Esophagus mucosa (tissue), 1 donor: ENCODE measurements at regions not wholly inside any gene's neighbourhood (a gene's known extent, or its start where the extent isn't known, plus 50 kb on each side); places are given as distances from the start of the nearest gene placed in this dataset.
"Not testable (repeated sequence)": the region's sequence is repeated elsewhere in the genome, so short reads cannot be mapped to it uniquely, and the experiment has no call there.

ENCODE experiments used
- ATAC-seq: fragments of 200-7000 bp; cut with Tn5 transposase; one replicate; pipeline ENCODE4 v1.9.1; 2020
- donor health status: DM: yes; HTN: yes; CAD: no.

- ATAC-seq = no peak
Measured at GRCh38 chr4:158051401-158052235, 121.2 kb downstream of the GASK1B start.

GRCh38 chr4:158050942-158051341, 121.9 kb downstream of the GASK1B start:
- no peak for ATAC-seq

- ATAC-seq = no peak
Measured at GRCh38 chr4:158046345-158046744, 126.5 kb downstream of the GASK1B start.

- no peak for ATAC-seq
Measured at GRCh38 chr4:158043971-158044618, 128.7 kb downstream of the GASK1B start.

GRCh38 chr4:158042591-158043030, 130.2 kb downstream of the GASK1B start:
- ATAC-seq = no peak

- no peak for ATAC-seq
Measured at GRCh38 chr4:158038718-158039117, 134.1 kb downstream of the GASK1B start.

GRCh38 chr4:158036998-158037397, 135.8 kb downstream of the GASK1B start:
- no peak for ATAC-seq

GRCh38 chr4:158035662-158036195, 137.1 kb downstream of the GASK1B start:
- ATAC-seq = no peak

- ATAC-seq = no peak
Measured at GRCh38 chr4:158033416-158034120, 139.3 kb downstream of the GASK1B start.

GRCh38 chr4:158032733-158033415, 140.0 kb downstream of the GASK1B start:
- ATAC-seq = no peak

- ATAC-seq = not testable (repeated sequence)
Measured at GRCh38 chr4:158028381-158028780, 144.4 kb downstream of the GASK1B start.

- ATAC-seq = no peak
Measured at GRCh38 chr4:158025131-158025530, 147.7 kb downstream of the GASK1B start.

GRCh38 chr4:158020734-158021346, 152.0 kb downstream of the GASK1B start:
- ATAC-seq = no peak

- no peak for ATAC-seq
Measured at GRCh38 chr4:158020176-158020575, 152.6 kb downstream of the GASK1B start.

GRCh38 chr4:158018831-158019230, 154.0 kb downstream of the GASK1B start:
- ATAC-seq = no peak

- ATAC-seq = no peak
Measured at GRCh38 chr4:158018221-158018830, 154.5 kb downstream of the GASK1B start.

GRCh38 chr4:158016511-158016910, 156.3 kb downstream of the GASK1B start:
- no peak for ATAC-seq

GRCh38 chr4:158015241-158015640, 157.6 kb downstream of the GASK1B start:
- no peak for ATAC-seq

- no peak for ATAC-seq
Measured at GRCh38 chr4:158013858-158014257, 159.0 kb downstream of the GASK1B start.

- no peak for ATAC-seq
Measured at GRCh38 chr4:158010361-158010760, 162.5 kb downstream of the GASK1B start.

GRCh38 chr4:158008551-158009218, 164.1 kb downstream of the GASK1B start:
- no peak for ATAC-seq
